SK-N-MC (cell line): ENCODE measurements at regions not wholly inside any gene's neighbourhood (a gene's known extent, or its start where the extent isn't known, plus 50 kb on each side); places are given as distances from the start of the nearest gene placed in this dataset.
"Not testable (repeated sequence)": the region's sequence is repeated elsewhere in the genome, so short reads cannot be mapped to it uniquely, and the experiment has no call there.

Experiments used
- DNase-seq: peaks from one replicate; pipeline ENCODE4 v3.0.0-alpha.2; 2011; ENCODE audit warnings: low read depth, low spot score
- H3K27ac ChIP-seq: fragments of 200-600 bp; sonication (generic); 2 replicates; pipeline ENCODE4 v1.5.1; 2016; ENCODE audit warnings: mixed run types
- H3K36me3 ChIP-seq: fragments of 200-600 bp; sonication (generic); 2 replicates; pipeline ENCODE4 v1.6.1; 2017; ENCODE audit warnings: antibody characterized with exemption, low read length, mixed read lengths; ENCODE audit not compliant: insufficient read depth
- H3K4me3 ChIP-seq: fragments of 200-600 bp; sonication (generic); 2 replicates; pipeline ENCODE4 v1.5.1; 2016
- H3K9ac ChIP-seq: fragments of 200-600 bp; sonication (generic); 2 replicates; pipeline ENCODE4 v1.8.0; 2017; ENCODE audit warnings: mixed run types, mixed read lengths; ENCODE audit not compliant: insufficient read length
- H3K9me3 ChIP-seq: fragments of 200-600 bp; sonication (generic); 2 replicates; pipeline ENCODE4 v1.6.1; 2017; ENCODE audit warnings: low read depth, mild to moderate bottlenecking, antibody characterized with exemption, low read length, moderate library complexity, mixed read lengths
- EZH2 ChIP-seq: fragments of 200-600 bp; sonication (generic); IDR thresholded peaks from one replicate; pipeline ENCODE4 v1.6.1; 2017; ENCODE audit warnings: antibody characterized with exemption
- FOXP2 ChIP-seq: optimal IDR thresholded peaks from 2 replicates; pipeline ENCODE3; 2011; ENCODE audit warnings: mild to moderate bottlenecking, moderate library complexity; ENCODE audit not compliant: insufficient read depth; ENCODE audit errors: extremely low read length, control extremely low read depth
- POLR2AphosphoS5 ChIP-seq: IDR thresholded peaks from 2 replicates; pipeline ENCODE4 v1.6.1; 2012; ENCODE audit warnings: mild to moderate bottlenecking, low read depth, low read length, borderline replicate concordance

DNA sequence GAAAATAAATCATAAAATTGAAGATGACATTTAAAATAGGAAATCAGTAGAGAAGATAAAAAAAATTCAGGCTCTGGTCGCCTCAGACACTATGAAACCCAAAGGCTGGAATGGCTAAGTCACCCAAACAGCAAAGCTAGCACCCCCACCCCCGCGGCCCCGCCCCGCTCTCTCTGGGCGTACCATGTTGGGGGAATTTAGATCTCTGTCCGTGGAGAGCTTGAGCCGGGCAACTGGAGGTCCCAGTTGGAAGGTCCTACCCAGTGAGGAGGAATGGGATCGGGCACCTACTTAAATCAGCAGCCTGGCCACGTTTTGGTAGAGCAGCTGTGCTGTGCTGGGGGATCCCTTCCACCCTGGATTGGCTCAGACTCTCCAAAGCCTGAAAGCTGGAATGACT, 150.6 kb upstream of the ANKRD55 start:
- Histone ChIP-seq H3K27ac (no peak overlapping the region), H3K9ac (no peak overlapping the region), H3K9me3 (no peaks in the 10 kb centered on the region), H3K36me3 (no peaks in the 10 kb centered on the region), H3K4me3 (no peak overlapping the region)
- no peak for TF ChIP-seq EZH2
- no peak for TF ChIP-seq POLR2AphosphoS5
- TF ChIP-seq FOXP2, result no peak
- DNase-seq, result no peak

DNA sequence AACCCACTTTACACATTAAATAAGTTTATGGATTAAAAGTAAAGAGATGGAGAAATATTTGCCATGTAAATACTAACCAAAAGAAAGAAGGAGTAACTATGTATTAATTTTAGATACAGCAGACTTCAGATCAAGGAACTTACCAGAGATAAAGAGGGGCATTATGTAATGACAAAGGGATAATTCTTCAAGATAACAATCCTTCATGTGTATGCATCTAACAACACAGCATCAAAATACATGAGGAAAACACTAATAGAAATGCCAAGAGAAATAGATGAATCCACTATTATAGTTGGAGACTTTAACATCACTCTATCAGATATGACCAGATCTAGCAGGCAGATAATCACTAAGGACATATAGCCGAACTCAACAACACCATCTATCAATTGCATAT, 149.8 kb upstream of the ANKRD55 start:
- no peak for TF ChIP-seq POLR2AphosphoS5
- TF ChIP-seq EZH2, result no peak
- TF ChIP-seq FOXP2, result no peak
- no peak overlapping the region for H3K9ac ChIP-seq
- no peaks in the 10 kb centered on the region for H3K9me3 ChIP-seq
- no peak for DNase-seq
- no peak overlapping the region for H3K27ac ChIP-seq
- H3K4me3 ChIP-seq, result no peak overlapping the region
- no peaks in the 10 kb centered on the region for H3K36me3 ChIP-seq

DNA sequence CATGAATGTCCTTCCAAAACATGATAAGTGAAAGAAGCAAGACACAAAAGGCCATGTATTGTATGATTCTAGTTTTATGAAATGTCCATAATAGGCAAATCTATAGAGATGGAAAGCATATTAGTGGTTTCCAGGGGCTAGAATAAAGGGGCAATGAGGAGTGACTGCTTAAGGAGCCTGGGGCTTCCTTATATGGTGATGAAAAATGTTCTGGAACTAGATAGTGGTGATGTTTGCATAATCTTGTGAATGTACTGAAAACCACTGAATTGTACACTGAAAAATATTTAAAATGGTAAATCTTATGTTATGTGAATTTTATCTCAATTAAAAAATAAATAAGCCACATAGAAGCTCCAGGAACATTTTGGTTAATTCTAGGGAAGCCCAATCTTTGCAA, 144.4 kb upstream of the ANKRD55 start:
- H3K4me3 ChIP-seq, result no peak overlapping the region
- no peak for TF ChIP-seq POLR2AphosphoS5
- no peak for TF ChIP-seq EZH2
- TF ChIP-seq FOXP2, result no peak
- H3K9me3 ChIP-seq, result 0 out of 2 replicates have a peak, but pooled peaks cover 3% of the 10 kb centered on the region
- H3K36me3 ChIP-seq, result no peaks in the 10 kb centered on the region
- H3K27ac ChIP-seq, result no peak overlapping the region
- DNase-seq, result no peak
- no peak overlapping the region for H3K9ac ChIP-seq

DNA sequence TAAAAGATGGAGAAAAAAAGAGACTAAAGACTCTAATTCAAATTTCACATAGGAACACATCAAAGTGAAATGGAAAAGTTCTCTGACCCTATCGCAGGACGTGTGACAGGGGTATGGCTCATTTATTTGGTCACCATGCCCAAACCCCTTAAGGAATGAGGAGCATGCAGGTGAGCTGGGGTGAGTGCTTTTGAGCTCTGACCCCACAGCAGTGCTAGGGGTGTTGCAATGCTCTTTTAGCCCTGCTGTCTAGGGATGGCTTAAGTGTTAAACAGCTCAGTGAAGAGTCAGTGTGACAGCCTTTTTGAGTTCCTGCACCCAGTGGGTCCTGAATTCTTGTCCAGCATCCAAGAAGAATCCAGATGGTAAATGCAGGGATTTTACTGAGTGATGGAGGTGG, 143.0 kb upstream of the ANKRD55 start:
- DNase-seq, result no peak
- TF ChIP-seq POLR2AphosphoS5 (no peak), FOXP2 (no peak), EZH2 (no peak)
- H3K9ac ChIP-seq, result no peak overlapping the region
- no peak overlapping the region for H3K27ac ChIP-seq
- no peak overlapping the region for H3K4me3 ChIP-seq
- H3K36me3 ChIP-seq, result no peaks in the 10 kb centered on the region
- H3K9me3 ChIP-seq, result 0 out of 2 replicates have a peak, but pooled peaks cover 3% of the 10 kb centered on the region

DNA sequence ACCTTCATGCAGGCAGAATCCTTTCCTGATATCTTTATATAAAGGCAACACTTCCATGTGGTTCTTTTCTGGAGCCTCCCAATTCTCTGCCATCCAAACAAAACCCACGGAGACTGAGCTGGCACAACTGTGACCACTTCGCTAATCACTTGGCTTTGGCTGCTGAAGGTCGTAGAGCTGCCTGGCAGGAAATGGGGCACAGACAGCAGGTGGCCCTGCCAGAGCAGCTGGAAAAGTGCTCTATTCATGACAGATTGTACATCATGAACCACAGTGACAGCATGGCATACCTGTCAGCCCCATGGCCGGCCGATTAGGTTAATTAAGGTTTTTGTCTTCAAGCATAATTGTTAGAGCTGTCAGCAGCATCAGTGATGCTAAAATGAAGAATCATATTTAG, 141.9 kb upstream of the ANKRD55 start:
- TF ChIP-seq POLR2AphosphoS5 (no peak), EZH2 (no peak), FOXP2 (no peak)
- Histone ChIP-seq H3K9ac (no peak overlapping the region), H3K36me3 (no peaks in the 10 kb centered on the region), H3K4me3 (no peak overlapping the region), H3K9me3 (0 out of 2 replicates have a peak, but pooled peaks cover 3% of the 10 kb centered on the region), H3K27ac (no peak overlapping the region)
- no peak for DNase-seq

DNA sequence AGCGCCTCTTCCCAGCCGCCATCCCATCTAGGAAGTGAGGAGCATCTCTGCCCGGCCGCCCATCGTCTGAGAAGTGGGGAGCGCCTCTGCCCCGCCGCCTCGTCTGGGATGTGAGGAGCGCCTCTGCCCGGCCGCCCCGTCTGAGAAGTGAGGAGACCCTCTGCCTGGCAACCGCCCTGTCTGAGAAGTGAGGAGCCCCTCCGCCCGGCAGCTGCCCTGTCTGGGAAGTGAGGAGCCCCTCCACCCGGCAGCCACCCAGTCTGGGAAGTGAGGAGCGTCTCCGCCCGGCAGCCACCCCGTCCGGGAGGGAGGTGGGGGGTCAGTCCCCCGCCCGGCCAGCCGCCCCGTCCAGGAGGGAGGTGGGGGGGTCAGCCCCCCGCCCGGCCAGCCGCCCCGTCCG, 139.4 kb upstream of the ANKRD55 start:
- not testable (repeated sequence) for H3K9ac ChIP-seq, H3K9me3 ChIP-seq

DNA sequence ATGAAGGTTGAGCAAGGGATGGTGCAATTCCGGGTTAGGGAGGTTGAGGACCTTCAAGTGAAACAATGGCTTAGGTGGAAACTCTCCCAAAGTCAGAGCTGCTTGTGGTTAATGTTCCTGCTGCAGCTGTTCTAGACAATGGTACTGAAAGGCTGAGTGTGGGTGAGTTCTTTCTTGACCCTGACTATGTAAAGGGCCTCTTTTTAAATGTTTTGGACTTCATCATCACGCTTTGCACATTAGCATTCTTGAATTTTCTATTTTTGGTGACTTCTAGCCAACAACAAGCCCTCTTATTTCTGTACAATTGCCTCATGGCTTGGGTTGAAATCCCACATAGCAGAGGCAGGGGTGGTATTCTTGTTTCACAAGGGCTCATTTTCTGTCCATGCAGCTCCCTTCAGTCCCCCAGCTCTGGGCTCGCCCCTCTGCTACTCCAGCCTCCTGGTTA, 136.3 kb upstream of the ANKRD55 start:
- no peak for DNase-seq
- Histone ChIP-seq H3K9me3 (0 out of 2 replicates have a peak, but pooled peaks cover 1% of the 10 kb centered on the region), H3K27ac (no peak overlapping the region), H3K9ac (no peak overlapping the region), H3K4me3 (no peak overlapping the region), H3K36me3 (no peaks in the 10 kb centered on the region)
- no peak for TF ChIP-seq POLR2AphosphoS5
- TF ChIP-seq EZH2, result no peak

More for the DNA sequence above, 139.4 kb upstream of the ANKRD55 start:
- not testable (repeated sequence) for DNase-seq, H3K36me3 ChIP-seq, H3K4me3 ChIP-seq, H3K27ac ChIP-seq

DNA sequence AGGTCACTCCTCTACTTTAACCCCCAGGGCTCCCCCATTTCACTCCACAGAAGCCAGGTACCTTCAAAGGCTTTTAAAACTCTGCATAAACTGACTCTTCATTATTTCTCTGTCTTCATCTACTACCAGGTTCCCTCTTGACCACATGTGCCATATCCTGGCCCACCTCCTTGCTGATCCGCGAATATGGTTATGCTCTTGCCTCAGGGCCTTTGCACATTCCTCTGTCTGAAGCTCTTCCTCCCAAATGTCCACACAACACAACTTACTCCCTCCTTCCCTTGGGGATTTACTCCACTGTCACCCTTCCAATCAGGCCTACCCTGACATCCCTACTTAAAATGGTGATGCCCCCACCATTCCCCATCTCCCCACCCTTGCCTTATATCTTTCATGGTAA, 134.6 kb upstream of the ANKRD55 start:
- H3K36me3 ChIP-seq, result no peaks in the 10 kb centered on the region
- H3K27ac ChIP-seq, result no peak overlapping the region
- no peak for TF ChIP-seq FOXP2
- no peak for TF ChIP-seq EZH2
- TF ChIP-seq POLR2AphosphoS5, result no peak
- no peak overlapping the region for H3K9ac ChIP-seq
- no peaks in the 10 kb centered on the region for H3K9me3 ChIP-seq
- no peak for DNase-seq
- H3K4me3 ChIP-seq, result no peak overlapping the region

DNA sequence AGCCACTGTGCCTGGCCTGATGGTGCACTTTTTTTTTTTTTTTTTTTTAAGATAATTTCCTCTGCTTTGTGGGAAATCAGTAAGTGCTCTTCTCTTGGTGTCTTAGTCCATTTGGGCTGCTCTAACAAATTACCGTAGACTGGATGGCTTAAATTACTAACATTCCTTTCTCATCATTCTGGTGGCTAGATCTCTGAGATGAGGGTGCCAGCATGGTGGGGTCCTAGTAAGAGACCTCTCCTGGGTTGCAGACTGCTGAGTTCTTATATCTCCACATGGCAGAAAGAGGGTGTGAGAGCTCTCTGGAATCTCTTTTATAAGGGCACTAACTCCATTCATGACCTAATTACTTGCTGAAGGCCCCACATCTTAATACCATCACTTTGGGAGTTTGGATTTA, 133.9 kb upstream of the ANKRD55 start:
- no peaks in the 10 kb centered on the region for H3K9me3 ChIP-seq
- TF ChIP-seq EZH2 (no peak), FOXP2 (no peak), POLR2AphosphoS5 (no peak)
- no peak for DNase-seq
- H3K4me3 ChIP-seq, result no peak overlapping the region
- no peaks in the 10 kb centered on the region for H3K36me3 ChIP-seq
- H3K9ac ChIP-seq, result no peak overlapping the region
- H3K27ac ChIP-seq, result no peak overlapping the region

DNA sequence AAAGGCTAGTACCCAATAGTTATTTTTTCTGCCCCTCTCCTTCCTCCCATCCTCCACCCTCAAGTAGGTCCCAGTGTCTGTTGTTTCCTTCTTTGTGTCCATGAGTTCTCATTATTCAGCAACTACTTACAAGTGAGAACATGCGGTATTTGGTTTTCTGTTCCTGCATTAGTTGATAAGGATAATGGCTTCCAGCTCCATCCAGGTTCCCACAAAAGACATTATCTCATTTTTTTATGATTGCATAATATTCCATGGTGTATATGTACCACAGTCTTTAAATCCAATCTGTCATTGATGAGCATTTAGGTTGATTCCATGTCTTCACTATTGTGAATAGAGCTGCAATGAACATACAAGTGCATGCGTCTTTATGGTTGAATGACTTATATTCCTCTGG, 128.3 kb upstream of the ANKRD55 start:
- Histone ChIP-seq H3K9me3 (no peaks in the 10 kb centered on the region), H3K27ac (no peak overlapping the region), H3K36me3 (no peaks in the 10 kb centered on the region), H3K9ac (no peak overlapping the region), H3K4me3 (no peak overlapping the region)
- no peak for DNase-seq
- TF ChIP-seq EZH2 (no peak), POLR2AphosphoS5 (no peak), FOXP2 (no peak)
